Esophagus squamous epithelium (tissue), 4 donors: ENCODE measurements at regions not wholly inside any gene's neighbourhood (a gene's known extent, or its start where the extent isn't known, plus 50 kb on each side); places are given as distances from the start of the nearest gene placed in this dataset.

Experiments used
- CTCF ChIP-seq, 6 experiments: fragments of 450-650 bp in 4 of 6; fragments of 200-600 bp in 2 of 6; sonication (generic) in 2 of 6; IDR thresholded peaks; one replicate each; pipeline ENCODE4 v1.5.1; 2016 to 2019; ENCODE audit warnings: antibody characterized with exemption in 6 of 6, mild to moderate bottlenecking in 4 of 6, moderate library complexity in 4 of 6
- POLR2A ChIP-seq, 4 donors: fragments of 450-650 bp; IDR thresholded peaks; one replicate each; pipeline ENCODE4 v1.6.1; 2017; ENCODE audit warnings: antibody characterized with exemption in 4 of 4, mild to moderate bottlenecking in 4 of 4, moderate library complexity in 3 of 4

- no peak for TF ChIP-seq CTCF (IDR thresholded peaks at IDR 0.05)
- TF ChIP-seq POLR2A (IDR thresholded peaks at IDR 0.05), result no peak
Observed at GRCh38 chr13:106225126-106225525, 310.3 kb downstream of the EFNB2 start.
